Activated T-helper 17 cell treated with anti-CD3 and anti-CD28 coated beads, Interleukin-2, amount 50 U/mL, for 72 hours (primary cell): ENCODE measurements at regions not wholly inside any gene's neighbourhood (a gene's known extent, or its start where the extent isn't known, plus 50 kb on each side); places are given as distances from the start of the nearest gene placed in this dataset.
"Not testable (repeated sequence)": the region's sequence is repeated elsewhere in the genome, so short reads cannot be mapped to it uniquely, and the experiment has no call there.

Experiments used
- ATAC-seq: fragments of 150-1000 bp; cut with Tn5 transposase; replicated peaks from 2 replicates; pipeline ENCODE4 v1.10.0; 2021; ENCODE audit warnings: mild to moderate bottlenecking, moderate library complexity
- H3K27ac Mint-ChIP-seq: one replicate; pipeline ENCODE4 v1.8.0; 2022; ENCODE audit warnings: mixed read lengths
- H3K27me3 Mint-ChIP-seq: one replicate; pipeline ENCODE4 v1.8.0; 2022; ENCODE audit warnings: mixed read lengths
- H3K36me3 Mint-ChIP-seq: one replicate; pipeline ENCODE4 v1.8.0; 2022; ENCODE audit warnings: low read depth, mild to moderate bottlenecking, mixed read lengths
- H3K4me1 Mint-ChIP-seq: one replicate; pipeline ENCODE4 v1.8.0; 2022; ENCODE audit warnings: mixed read lengths
- H3K4me3 Mint-ChIP-seq: one replicate; pipeline ENCODE4 v1.8.0; 2022; ENCODE audit warnings: mild to moderate bottlenecking, mixed read lengths
- H3K9me3 Mint-ChIP-seq: one replicate; pipeline ENCODE4 v1.8.0; 2022; ENCODE audit warnings: mixed read lengths

- no peaks in the 10 kb centered on the region for H3K4me1 Mint-ChIP-seq
- H3K36me3 Mint-ChIP-seq: no peaks in the 10 kb centered on the region
- no peak for ATAC-seq
- no peaks in the 10 kb centered on the region for H3K9me3 Mint-ChIP-seq
- no peak overlapping the region for H3K4me3 Mint-ChIP-seq
- no peak overlapping the region for H3K27ac Mint-ChIP-seq
- no peaks in the 10 kb centered on the region for H3K27me3 Mint-ChIP-seq
Measured at GRCh38 chr6:37078814-37079213, 73.4 kb downstream of the FGD2 start.

DNA sequence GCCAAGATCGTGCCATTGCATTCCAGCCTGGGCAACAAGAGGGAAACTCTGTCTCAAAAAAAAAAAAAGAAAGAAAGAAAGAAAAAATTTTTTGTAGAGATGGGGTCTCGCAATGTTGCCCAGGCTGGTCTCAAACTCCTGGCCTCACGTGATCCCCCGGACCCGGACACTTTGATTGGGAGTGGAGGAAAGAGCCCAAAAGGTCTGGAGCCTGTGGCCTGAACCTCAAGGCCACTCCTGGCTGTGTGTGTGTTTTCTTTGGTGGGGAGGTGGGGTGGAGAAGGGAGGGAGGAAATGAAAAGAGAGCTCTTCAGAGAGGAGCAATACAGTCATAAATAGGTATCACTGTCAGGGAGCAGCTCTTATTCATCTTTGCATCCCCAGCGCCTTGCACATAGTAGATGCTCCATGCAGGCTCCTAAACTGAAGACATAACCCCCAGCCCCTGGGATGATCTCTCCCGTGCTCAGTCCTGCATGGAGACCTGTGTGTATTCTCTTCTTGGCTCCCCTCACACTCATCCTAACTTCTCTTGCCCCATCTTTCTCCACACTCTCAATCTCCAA, 75.7 kb downstream of the FGD2 start:
- Mint-ChIP-seq H3K9me3 (no peaks in the 10 kb centered on the region), H3K4me3 (no peak overlapping the region)

GRCh38 chr6:37082390-37083130, 77.1 kb downstream of the FGD2 start:
- no peaks in the 10 kb centered on the region for H3K36me3 Mint-ChIP-seq
- no peaks in the 10 kb centered on the region for H3K4me1 Mint-ChIP-seq
- no peak overlapping the region for H3K27ac Mint-ChIP-seq
- H3K4me3 Mint-ChIP-seq: no peak overlapping the region
- H3K27me3 Mint-ChIP-seq: no peaks in the 10 kb centered on the region
- ATAC-seq: no peak
- H3K9me3 Mint-ChIP-seq: no peaks in the 10 kb centered on the region

More for the DNA sequence above, 75.7 kb downstream of the FGD2 start:
- Mint-ChIP-seq H3K4me1 (no peaks in the 10 kb centered on the region), H3K27ac (no peak overlapping the region), H3K36me3 (no peaks in the 10 kb centered on the region), H3K27me3 (no peaks in the 10 kb centered on the region)
- no peak for ATAC-seq

DNA sequence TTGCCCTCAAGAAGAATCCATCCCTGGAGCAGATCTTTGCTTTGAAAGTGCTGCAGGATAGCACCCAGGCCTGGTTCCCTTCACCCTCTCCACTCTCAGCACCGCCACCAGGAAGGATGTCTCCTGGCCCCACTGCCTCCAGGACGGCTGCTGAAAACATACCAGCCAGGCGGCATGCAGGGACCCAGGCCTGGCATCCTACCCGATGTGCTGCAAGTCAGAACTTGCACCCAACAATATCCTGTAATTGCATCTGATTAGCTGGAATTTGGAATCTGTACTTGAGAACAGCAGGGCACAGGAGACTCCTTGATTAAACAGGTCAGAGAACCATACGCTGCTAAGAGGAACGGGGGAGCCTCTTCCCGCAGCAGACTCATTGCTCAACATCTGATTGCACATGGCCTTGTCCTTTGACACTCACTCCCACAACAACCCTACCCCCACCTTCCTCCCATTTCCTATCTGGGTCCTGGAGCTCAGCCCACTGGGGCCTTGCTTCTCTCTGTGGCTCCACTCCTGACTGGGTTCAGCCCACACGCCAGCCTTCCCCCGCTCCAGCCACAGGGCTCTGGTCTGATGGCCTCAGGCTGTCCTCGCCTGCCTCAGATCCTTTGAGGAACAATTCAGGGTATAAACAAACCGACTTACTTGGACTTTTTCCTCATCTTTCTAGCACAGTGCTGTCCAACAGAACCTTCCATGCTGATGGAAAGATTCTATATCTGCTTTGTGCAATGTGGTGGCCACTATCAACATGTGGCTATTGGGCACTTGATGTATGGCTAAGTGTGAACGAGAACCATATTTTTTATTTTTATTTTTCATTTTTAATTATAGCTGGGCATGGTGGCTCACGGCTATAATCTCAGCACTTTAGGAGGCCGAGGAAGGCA, 78.0 kb downstream of the FGD2 start:
- ATAC-seq: no peak
- Mint-ChIP-seq H3K4me1 (no peaks in the 10 kb centered on the region), H3K27ac (peak overlapping the region; percentile 23), H3K36me3 (no peaks in the 10 kb centered on the region), H3K9me3 (no peaks in the 10 kb centered on the region), H3K4me3 (no peak overlapping the region), H3K27me3 (no peaks in the 10 kb centered on the region)

- not testable (repeated sequence) for ATAC-seq, H3K36me3 Mint-ChIP-seq, H3K4me3 Mint-ChIP-seq, H3K27me3 Mint-ChIP-seq, H3K4me1 Mint-ChIP-seq, H3K27ac Mint-ChIP-seq, H3K9me3 Mint-ChIP-seq
Measured at GRCh38 chr6:37084665-37085064, 79.2 kb downstream of the FGD2 start.

DNA sequence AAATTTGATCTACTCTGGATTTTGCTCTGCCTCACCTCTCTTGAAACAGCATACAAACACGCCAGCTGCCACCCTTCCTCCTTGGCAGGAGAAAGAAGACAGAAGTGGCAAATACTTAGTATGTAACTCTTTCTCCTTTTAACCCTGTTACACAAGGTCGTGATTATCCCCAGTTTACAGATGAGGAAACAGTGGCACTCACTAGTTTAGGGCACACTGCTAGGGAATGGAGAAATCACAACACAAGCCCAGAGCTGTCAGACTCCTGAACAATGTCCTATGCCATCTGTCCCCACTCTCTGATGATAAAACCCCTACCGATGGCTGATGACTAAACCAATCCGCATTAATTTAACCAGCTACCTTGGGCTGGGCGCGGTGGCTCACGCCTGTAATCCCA, 79.7 kb downstream of the FGD2 start:
- Mint-ChIP-seq H3K27me3 (no peaks in the 10 kb centered on the region), H3K27ac (no peak overlapping the region), H3K36me3 (no peaks in the 10 kb centered on the region), H3K9me3 (no peaks in the 10 kb centered on the region), H3K4me3 (no peak overlapping the region), H3K4me1 (no peaks in the 10 kb centered on the region)
- no peak for ATAC-seq

GRCh38 chr6:37088897-37089296, 81.1 kb upstream of the PIM1 start:
- H3K36me3 Mint-ChIP-seq: no peaks in the 10 kb centered on the region
- no peak for ATAC-seq
- no peak overlapping the region for H3K4me3 Mint-ChIP-seq
- peaks cover 5% of the 10 kb centered on the region for H3K4me1 Mint-ChIP-seq
- no peaks in the 10 kb centered on the region for H3K9me3 Mint-ChIP-seq
- H3K27me3 Mint-ChIP-seq: no peaks in the 10 kb centered on the region
- H3K27ac Mint-ChIP-seq: no peak overlapping the region

- Mint-ChIP-seq H3K27ac (no peak overlapping the region), H3K27me3 (no peaks in the 10 kb centered on the region), H3K4me3 (no peak overlapping the region), H3K36me3 (no peaks in the 10 kb centered on the region), H3K4me1 (peaks cover 5% of the 10 kb centered on the region), H3K9me3 (no peaks in the 10 kb centered on the region)
- no peak for ATAC-seq
Measured at GRCh38 chr6:37089783-37090182, 80.2 kb upstream of the PIM1 start.

DNA sequence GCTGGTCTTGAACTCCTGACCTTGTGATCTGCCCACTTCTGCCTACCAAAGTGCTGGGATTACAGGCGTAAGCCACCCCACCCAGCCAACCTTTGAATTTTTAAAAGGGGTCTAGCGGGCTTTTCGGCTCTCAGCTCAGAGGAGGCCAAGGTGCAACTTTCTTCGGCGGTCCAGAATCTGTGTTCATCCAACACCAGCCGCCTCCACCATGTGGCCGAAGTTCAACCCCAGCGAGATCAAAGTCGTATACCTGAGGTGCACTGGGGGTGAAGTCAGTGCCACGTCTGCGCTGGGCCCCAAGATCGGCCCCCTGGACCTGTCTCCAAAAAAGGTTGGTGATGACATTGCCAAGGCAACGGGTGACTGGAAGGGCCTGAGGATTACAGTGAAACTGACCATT, 78.8 kb upstream of the PIM1 start:
- H3K36me3 Mint-ChIP-seq, H3K27ac Mint-ChIP-seq, ATAC-seq, H3K4me1 Mint-ChIP-seq, H3K4me3 Mint-ChIP-seq, H3K27me3 Mint-ChIP-seq, H3K9me3 Mint-ChIP-seq: not testable (repeated sequence)

DNA sequence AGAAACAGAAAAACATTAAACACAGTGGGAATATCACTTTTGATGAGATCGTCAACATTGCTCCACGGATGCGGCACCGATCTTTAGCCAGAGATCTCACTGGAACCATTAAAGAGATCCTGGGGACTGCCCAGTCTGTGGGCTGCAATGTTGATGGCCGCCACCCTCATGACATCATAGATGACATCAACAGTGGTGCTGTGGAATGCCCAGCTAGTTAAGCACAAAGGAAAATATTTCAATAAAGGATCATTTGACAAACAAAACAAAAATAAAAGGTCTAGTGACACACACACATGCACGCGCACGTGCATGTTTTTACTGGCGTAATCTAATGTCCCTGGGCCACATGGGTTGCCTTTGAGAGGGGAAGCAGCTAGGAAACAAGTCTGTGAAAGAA, 78.4 kb upstream of the PIM1 start:
- H3K27me3 Mint-ChIP-seq, H3K4me3 Mint-ChIP-seq, H3K27ac Mint-ChIP-seq, ATAC-seq, H3K4me1 Mint-ChIP-seq, H3K36me3 Mint-ChIP-seq, H3K9me3 Mint-ChIP-seq: not testable (repeated sequence)

- peak overlapping the region; percentile 80 for H3K27ac Mint-ChIP-seq
- no peaks in the 10 kb centered on the region for H3K36me3 Mint-ChIP-seq
- H3K4me3 Mint-ChIP-seq: no peak overlapping the region
- peak; percentile 64 for ATAC-seq
- H3K9me3 Mint-ChIP-seq: no peaks in the 10 kb centered on the region
- no peaks in the 10 kb centered on the region for H3K27me3 Mint-ChIP-seq
- peaks cover 5% of the 10 kb centered on the region for H3K4me1 Mint-ChIP-seq
Measured at GRCh38 chr6:37092923-37093727, 76.8 kb upstream of the PIM1 start.

DNA sequence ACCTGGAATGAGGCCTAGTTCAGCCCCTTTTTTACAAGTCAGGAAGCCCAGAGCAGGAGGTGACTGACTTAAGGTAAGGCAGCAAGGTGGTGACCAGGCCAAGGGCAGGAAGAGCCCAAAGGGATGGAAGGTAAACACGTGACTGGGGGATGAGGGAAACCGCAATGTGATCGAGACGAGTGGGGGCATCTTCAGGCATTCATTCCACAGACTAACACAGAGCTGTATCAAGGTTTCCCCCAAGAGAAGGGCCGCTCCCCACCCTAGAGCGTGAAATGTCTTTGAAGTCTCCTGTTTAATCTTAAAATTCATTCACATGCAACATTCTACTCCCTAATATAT, 76.3 kb upstream of the PIM1 start:
- no peaks in the 10 kb centered on the region for H3K36me3 Mint-ChIP-seq
- ATAC-seq: no peak
- no peak overlapping the region for H3K4me3 Mint-ChIP-seq
- no peaks in the 10 kb centered on the region for H3K27me3 Mint-ChIP-seq
- H3K4me1 Mint-ChIP-seq: peaks cover 5% of the 10 kb centered on the region
- peak overlapping the region; percentile 80 for H3K27ac Mint-ChIP-seq
- H3K9me3 Mint-ChIP-seq: no peaks in the 10 kb centered on the region

- Mint-ChIP-seq H3K9me3 (no peaks in the 10 kb centered on the region), H3K27ac (peak overlapping the region; percentile 62), H3K36me3 (no peaks in the 10 kb centered on the region), H3K4me3 (no peak overlapping the region), H3K27me3 (no peaks in the 10 kb centered on the region), H3K4me1 (peaks cover 5% of the 10 kb centered on the region)
- no peak for ATAC-seq
Measured at GRCh38 chr6:37095997-37096396, 74.0 kb upstream of the PIM1 start.

DNA sequence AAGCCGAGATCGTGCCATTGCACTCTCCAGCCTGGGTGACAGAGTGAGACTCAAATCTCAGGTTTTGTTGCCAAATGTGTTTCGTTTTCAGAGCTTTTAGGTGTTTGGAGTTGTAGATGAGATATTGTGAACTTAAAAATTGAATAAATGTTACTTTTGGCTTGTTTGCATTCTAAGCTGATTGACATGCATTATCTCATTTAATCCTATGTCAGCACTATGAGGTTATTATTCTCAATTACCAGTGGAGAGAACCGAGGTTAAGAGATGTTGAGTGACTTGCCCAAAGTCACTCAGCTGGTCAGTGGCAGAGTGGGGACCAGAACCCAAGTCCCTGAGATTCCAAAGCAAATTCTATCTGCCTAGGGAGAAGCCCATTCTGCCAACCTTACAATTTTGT, 72.6 kb upstream of the PIM1 start:
- Mint-ChIP-seq H3K36me3 (no peaks in the 10 kb centered on the region), H3K27me3 (no peaks in the 10 kb centered on the region)

More for the DNA sequence above, 72.6 kb upstream of the PIM1 start:
- Mint-ChIP-seq H3K27ac (no peak overlapping the region), H3K4me1 (peaks cover 12% of the 10 kb centered on the region), H3K9me3 (no peaks in the 10 kb centered on the region), H3K4me3 (no peak overlapping the region)
- no peak for ATAC-seq
